Stromal cell of bone marrow (primary cell): ENCODE measurements at regions not wholly inside any gene's neighbourhood (a gene's known extent, or its start where the extent isn't known, plus 50 kb on each side); places are given as distances from the start of the nearest gene placed in this dataset.

ENCODE experiments used
- DNase-seq: peaks from one replicate; pipeline ENCODE4 v3.0.0-alpha.2; 2012; ENCODE audit warnings: low read depth

DNA sequence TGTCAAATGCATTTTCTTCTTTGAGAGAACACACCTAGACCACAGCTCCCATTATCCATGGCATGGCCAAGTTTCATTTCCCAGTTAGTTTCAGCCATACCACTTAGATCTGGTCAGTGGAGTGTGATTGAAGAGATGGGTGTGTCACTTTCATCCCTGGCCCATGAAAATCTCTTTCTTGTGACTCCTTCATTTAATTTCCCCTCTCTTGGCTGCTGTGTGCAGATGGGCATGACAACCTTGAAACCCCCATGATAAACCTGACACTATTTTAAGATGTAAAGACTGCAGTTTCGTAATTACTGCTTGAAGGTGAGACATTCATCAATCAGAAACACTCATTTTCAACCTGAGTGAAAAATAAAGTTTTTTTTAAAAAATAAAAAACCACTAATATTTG lies 284.9 kb downstream of the IL15 start:
- no peak for DNase-seq

DNA sequence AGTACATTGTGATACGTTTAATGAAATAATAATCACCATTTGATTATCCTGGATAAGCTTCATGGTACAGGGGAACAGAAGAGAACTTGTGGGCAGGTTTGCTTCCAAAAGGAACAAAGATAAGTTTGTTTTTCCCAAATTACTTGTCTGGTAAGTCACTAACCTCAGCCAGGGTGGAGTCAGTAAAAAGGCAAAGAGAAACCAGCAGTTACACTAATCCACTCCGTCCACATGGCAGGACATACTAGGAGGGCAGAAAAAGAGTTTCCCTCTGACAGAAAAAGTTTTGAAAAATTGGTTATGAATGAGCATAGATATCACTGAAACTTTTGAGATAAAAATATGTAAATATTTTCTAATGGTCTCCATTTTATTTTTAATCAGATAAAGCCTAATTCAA lies 285.9 kb downstream of the IL15 start:
- peak; percentile 29 for DNase-seq

DNA sequence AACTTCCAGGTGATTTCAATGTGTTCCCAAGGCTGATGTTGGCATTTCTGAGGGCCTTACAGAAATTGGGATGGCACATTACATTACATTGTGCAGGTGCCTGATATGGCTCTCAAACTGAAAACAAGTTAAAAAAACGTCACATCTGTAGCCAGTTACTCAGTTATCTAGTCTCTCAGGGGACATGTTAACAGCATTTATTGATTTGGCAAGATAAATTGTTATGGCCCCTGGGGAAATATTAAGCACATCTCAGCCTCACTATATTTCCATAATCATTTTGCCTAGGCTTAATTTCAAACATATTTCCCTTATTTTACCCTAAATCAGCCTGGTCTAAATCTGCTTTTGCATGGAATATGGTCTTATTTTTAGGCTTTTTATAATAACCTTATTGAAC lies 290.0 kb downstream of the IL15 start:
- DNase-seq, result no peak

DNA sequence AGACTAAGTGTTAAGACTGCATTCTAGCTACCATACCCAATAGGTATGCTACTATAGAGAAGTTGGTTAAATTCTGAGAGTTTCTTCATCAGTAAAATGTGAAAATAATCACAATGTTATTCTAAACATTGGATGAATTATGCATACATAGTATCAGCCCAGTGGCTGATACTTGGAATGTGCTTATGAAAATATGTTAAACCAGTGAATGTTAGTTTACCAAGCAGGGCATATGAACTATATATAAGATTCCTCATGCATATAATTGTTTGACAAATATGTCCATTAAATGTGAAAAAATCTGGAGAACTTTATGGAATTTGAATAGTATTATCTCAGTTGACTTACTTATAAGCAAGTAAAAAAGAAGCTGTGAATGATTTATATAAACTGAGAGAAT lies 296.1 kb downstream of the IL15 start:
- no peak for DNase-seq

DNA sequence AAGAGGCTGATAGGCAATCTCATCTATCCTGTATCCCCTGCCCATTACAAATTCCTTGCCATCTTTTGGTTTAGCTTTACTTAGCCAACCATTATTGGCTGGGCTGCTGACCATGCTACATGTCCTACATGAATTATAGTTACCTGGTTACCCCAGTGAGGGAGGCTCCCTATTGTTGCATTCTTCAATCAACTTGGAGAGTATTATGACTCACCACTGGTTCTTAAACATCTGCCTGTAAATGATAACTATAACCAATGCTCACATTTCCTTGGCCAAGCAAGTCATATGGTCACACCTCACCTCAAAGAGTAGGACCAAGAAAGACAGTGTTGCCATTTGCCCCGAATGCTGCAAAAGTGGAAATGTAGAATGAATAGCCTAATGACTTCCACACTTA lies 297.6 kb downstream of the IL15 start:
- DNase-seq, result no peak

DNA sequence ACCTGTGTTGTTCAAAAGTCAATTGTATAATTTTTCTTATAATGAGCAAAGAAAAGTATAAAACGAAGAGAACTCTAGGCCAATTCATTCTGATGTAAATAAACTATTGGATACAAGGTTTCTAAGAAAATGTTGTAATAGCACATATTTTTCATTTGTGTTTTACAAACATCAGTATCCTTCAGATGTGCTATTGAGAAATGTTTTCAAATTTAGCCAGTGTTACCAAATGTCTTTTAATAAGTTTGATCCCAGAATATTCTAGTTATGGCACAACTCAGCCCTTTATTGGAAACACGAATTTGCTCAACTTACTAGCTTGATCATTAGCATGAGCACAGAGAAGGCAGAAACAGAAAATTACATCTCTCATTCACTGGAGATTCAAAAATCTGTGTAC lies 319.3 kb downstream of the IL15 start:
- DNase-seq, result no peak

DNA sequence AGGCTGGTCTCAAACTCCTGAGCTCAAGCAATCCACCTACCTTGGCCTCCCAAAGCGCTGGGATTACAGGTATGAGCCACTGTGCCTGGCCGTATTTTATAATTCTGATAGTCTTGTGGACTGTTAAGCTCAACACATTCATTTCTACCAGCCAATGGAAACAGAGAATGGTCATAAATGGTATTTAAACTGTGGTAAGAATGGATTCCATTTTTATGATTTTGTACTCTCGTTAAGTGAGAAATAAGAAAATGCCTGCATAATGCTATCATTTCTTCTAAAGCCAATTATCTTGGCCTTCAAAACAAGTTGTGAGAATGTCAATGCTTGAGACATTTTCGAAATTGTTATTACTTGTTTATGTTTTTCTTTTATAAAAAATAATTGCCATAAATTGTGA lies 321.0 kb downstream of the IL15 start:
- no peak for DNase-seq

DNA sequence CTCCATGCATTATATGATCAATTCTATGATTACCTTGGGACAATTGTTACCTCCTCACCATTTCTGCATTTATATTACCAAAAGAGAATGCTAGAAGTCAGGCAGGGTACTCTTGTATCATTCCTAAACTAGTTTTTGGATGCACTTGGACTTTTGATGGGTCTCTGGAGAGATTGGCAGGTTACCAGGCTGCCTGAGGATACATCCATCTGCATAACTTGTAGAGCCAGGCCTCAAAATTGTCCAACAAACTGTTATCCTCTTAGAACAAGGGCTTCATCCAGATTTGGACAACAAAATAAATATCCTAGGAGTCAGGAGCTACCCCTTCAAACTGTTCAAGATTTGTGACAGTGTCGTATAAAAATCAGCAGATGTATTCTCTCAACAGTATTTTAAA lies 326.1 kb downstream of the IL15 start:
- no peak for DNase-seq

DNA sequence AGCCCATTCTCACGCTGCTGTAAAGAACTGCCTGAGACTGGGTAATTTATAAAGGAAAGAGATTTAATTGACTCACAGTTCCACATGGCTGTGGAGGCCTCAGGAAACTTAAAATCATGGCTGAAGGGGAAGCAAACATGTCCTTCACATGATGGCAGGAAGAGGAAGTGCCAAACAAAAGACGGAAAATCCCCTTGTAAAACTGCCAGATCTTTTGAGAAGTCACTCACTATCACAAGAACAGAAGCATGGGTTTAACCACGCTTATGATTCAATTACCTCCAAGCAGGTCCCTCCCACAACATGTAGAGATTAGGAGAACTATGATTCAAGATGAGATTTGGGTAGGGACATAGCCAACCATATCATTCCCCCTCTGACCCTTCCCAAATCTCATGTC lies 335.5 kb downstream of the IL15 start:
- no peak for DNase-seq

DNA sequence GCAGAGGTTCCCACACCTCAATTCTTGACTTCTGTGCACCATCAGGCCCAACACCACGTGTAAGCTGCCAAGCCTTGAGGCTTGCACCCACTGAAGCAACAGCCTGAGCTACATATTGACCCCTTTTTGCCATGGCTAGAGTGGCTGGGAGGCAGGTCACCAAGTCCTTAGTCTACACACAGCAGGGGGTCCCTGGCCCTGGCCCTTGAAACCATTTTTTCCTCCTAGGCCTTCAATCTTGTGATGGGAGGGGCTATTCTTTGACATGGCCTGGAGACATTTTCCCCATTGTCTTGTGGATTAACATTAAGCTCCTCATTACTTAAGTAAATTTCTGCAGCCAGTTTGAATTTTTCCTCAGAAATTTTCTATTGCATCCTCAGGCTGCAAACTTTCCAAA lies 336.6 kb downstream of the IL15 start:
- no peak for DNase-seq
